ENCODE measurements at regions not wholly inside any gene's neighbourhood (a gene's known extent, or its start where the extent isn't known, plus 50 kb on each side); places are given as distances from the start of the nearest gene placed in this dataset.

DNA sequence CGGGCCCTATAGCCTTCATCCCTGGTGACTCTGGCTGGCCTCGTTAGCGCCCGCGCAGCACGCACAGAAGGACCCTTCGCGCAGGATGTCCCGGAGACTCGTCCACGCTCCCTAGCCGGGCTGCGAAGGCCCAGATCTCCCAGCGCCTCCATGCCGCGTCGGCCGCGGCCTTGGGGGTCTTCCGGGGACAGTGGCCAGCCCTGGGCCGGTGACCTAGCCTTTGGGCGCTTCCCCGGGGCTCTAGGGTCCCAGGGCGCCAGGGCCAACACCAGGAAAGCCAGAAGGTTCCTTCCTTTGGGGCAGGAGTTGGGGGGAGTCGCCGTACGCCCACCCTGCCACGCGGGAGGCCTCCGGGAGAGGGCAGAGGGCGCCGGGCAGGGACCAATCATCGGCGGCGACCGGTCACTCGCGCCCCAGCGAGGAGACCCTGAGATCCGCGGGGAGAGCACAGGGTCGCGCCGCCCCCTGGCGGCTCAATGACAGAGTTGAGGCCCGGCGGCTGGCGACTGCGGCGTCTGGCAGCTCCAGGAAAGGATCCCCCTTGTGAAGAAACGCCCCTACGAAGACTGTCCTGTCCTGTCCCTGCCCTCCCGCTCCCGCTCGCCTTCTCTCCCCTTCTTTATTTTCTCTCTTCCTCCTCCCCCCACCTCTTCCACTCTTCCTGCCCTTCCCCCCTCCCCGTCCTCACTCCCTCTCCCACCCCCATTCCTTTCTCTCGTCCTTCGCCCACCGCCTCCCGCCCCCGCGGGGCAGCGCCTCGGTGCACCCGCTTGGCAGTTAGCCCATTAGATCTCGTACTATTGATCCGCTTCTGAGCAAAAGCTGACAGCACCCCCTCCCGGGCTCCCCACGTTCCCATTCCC lies 62.3 kb upstream of the LBX1 start:
- peak overlapping the region; percentile 51 for H3K4me3 ChIP-seq (ENCODE audit: low read depth, low read length)
- TF ChIP-seq, protein P1, sequence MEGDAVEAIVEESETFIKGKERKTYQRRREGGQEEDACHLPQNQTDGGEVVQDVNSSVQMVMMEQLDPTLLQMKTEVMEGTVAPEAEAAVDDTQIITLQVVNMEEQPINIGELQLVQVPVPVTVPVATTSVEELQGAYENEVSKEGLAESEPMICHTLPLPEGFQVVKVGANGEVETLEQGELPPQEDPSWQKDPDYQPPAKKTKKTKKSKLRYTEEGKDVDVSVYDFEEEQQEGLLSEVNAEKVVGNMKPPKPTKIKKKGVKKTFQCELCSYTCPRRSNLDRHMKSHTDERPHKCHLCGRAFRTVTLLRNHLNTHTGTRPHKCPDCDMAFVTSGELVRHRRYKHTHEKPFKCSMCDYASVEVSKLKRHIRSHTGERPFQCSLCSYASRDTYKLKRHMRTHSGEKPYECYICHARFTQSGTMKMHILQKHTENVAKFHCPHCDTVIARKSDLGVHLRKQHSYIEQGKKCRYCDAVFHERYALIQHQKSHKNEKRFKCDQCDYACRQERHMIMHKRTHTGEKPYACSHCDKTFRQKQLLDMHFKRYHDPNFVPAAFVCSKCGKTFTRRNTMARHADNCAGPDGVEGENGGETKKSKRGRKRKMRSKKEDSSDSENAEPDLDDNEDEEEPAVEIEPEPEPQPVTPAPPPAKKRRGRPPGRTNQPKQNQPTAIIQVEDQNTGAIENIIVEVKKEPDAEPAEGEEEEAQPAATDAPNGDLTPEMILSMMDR (IDR thresholded peaks at IDR 0.05; ENCODE audit: insufficient read depth, low read depth, low read length): peak; percentile 56
- peak; percentile 25 for DNase-seq (ENCODE audit: low read depth)

DNA sequence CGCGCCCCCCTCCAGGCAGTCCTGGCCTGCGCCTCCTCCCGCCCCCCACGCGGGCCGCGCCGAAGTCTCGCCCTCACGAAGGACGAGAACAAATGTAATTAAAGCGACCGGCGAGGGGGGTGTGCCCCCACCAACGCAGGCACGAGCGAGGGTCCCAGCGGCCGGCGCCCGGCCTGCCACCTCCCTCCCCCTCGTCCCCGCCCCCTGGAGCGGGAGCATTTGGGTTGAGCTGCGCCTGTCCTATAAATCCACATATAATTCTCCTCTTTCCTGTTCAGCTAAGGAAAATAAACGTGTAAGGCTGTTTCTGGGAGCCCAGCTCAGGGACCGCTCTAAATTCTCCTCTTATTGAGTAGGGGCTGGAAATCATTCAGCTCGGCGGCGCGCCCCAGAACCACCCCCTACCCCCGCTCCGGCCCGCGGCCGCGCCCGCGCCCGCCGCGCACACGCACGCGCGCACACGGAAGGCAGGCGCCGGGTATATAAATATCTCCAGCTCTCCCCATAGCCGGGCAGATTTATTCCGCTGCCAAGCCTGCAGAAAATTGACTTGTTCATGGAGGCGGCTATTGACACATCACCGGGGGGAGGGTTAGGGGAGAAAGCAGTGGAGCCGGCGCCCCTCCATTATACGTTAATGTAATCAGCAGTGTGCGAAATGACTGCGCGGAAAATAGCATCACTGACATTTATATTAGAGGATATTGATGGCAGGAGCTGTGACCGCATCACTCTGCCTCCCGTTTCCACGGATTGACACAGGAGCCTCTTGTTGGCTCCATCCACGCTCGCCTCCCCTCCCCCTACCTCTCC lies 61.6 kb upstream of the BTRC start:
- H3K4me3 ChIP-seq (ENCODE audit: low read depth, low read length): peak overlapping the region; percentile 51
- peak; percentile 4 for DNase-seq (ENCODE audit: low read depth)
- TF ChIP-seq, protein P1 (IDR thresholded peaks at IDR 0.05; ENCODE audit: insufficient read depth, low read depth, low read length): no peak

DNA sequence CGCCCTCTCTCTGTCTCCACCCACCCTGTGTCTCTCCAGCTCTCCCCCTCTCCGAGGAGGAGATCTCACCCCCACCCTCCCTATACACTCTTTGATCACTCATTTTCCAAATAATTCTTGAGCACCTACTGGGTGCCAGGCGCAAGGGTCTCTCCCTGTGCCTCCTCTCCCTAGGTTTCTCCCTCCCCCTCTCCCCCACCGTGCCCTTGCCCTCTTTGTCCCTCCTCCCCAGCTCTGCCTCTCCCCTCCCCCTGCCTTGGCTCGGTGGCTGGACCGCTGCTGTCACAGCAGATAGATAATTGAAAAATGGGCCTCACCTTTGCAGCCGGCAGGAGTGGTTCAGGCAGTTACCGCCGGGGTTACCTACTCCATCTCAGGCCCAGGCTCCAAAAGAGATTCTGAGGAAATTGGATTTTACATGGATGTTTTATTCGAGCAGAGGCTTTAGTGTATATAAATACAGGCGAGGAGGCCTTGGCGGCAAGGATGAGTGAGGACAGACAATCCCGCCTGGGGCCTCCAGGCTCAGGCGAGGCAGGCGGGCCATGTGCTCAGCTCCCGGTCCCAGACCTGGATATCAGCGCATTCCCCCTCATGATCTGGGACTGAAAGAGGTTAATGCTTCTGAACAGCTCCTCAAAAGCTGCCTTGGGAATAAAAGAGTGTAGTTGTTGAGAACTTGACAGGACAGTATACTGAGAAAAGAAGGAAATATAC lies 60.8 kb upstream of the BTRC start:
- no peak overlapping the region for H3K4me3 ChIP-seq (ENCODE audit: low read depth, low read length)
- TF ChIP-seq, protein P1 (IDR thresholded peaks at IDR 0.05; ENCODE audit: insufficient read depth, low read depth, low read length): no peak
- no peak for DNase-seq (ENCODE audit: low read depth)

DNA sequence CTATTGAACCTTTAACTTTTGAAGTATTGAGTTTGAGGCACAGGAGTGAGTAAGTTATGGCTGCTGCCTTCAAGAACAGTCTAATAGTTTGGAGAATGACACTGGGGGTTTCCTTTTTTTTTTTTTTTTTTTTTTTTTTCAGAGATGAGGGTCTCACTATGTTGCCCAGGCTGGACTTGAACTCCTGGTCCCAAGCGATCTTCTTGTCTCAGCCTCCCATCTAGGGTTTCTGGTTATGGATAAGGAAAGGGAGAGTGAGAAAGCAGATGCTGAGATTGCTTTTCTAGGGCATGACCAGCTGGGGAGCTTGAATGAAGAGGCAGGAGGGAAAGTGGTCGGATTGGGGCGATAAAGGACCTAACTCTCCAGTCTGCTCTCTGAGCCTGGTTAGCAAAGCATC lies 59.9 kb upstream of the BTRC start:
- TF ChIP-seq, protein P1 (IDR thresholded peaks at IDR 0.05; ENCODE audit: insufficient read depth, low read depth, low read length): no peak
- no peak for DNase-seq (ENCODE audit: low read depth)

DNA sequence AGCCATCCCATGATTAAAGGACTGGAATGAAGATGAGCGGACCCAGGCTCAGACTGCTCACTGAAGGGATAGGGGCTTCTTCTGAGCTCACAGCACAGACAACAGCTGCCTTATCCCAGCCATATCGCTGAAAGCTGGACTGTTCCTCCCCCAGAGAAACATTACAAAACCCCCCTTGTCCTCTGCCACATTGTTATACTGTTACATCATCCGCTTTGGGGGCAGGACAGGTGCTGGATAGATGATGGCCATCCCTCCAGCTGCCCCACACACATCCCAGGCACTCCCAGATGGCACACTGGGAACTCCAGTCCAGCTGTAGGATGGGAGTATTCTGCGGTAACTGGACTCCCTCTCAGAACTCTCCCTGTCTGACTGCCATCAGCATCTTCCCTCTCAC lies 58.7 kb upstream of the BTRC start:
- TF ChIP-seq, protein P1 (IDR thresholded peaks at IDR 0.05; ENCODE audit: insufficient read depth, low read depth, low read length): no peak
- DNase-seq (ENCODE audit: low read depth): no peak
- H3K4me3 ChIP-seq (ENCODE audit: low read depth, low read length): no peak overlapping the region

More for the DNA sequence above, 59.9 kb upstream of the BTRC start:
- H3K4me3 ChIP-seq (ENCODE audit: low read depth, low read length): no peak overlapping the region

DNA sequence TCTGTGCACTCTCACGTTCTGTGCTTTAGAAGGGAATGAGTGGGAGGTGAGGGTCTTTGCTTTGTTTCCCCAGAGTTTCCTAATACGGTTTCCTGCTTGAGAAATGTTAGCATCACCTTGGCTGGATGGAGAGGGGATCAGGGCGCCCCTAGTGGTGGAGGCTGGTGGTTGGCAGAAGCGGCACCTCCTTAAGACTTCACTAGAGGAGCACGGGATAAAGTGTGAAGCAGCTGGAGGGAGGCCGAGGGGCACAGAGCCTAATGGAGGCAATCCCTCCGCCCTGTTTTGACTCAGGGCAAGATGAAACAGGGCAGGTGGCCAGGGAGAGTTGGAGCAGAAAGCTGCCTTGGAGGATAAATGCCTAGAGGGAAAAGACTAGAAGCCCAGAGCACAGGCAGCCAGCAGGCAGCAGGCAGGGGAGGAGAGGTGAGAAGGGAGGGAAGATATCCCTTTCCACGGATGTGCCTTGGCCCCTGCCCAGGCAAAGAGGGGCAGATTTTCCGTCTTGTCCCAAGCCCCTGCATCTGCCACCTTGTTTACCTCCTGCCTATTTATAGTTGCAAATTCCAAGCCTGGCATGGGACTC lies 56.0 kb upstream of the BTRC start:
- no peak overlapping the region for H3K4me3 ChIP-seq (ENCODE audit: low read depth, low read length)
- DNase-seq (ENCODE audit: low read depth): peak; percentile 49
- TF ChIP-seq, protein P1 (IDR thresholded peaks at IDR 0.05; ENCODE audit: insufficient read depth, low read depth, low read length): peak; percentile 78
